HFF-Myc (cell line): ENCODE measurements at regions not wholly inside any gene's neighbourhood (a gene's known extent, or its start where the extent isn't known, plus 50 kb on each side); places are given as distances from the start of the nearest gene placed in this dataset.
"Not testable (repeated sequence)": the region's sequence is repeated elsewhere in the genome, so short reads cannot be mapped to it uniquely, and the experiment has no call there.

Experiments
- DNase-seq: peaks from one replicate; pipeline ENCODE4 v3.0.0-alpha.2; 2011; ENCODE audit warnings: low read depth; ENCODE audit errors: extremely low read depth
- H3K4me3 ChIP-seq: replicated peaks from 2 replicates; pipeline ENCODE4 v1.5.1; 2011; ENCODE audit warnings: low read depth, mild to moderate bottlenecking, control low read depth, low read length
- CTCF ChIP-seq: IDR thresholded peaks from 2 replicates; pipeline ENCODE4 v1.5.1; 2012; ENCODE audit warnings: mild to moderate bottlenecking, low read depth, low read length, control low read depth; ENCODE audit errors: missing control alignments

- no peak overlapping the region for H3K4me3 ChIP-seq
- no peak for TF ChIP-seq CTCF
- no peak for DNase-seq
Measured at GRCh38 chr6:14888575-14889000, 357.3 kb upstream of the JARID2 start.

- DNase-seq = no peak
- H3K4me3 ChIP-seq = no peak overlapping the region
- TF ChIP-seq CTCF = no peak
Measured at GRCh38 chr6:14889188-14889587, 356.7 kb upstream of the JARID2 start.

- no peak for DNase-seq
- no peak overlapping the region for H3K4me3 ChIP-seq
- no peak for TF ChIP-seq CTCF
Measured at GRCh38 chr6:14889611-14890593, 356.0 kb upstream of the JARID2 start.

GRCh38 chr6:14891820-14892375 is 354.0 kb upstream of the JARID2 start:
- H3K4me3 ChIP-seq, DNase-seq: not testable (repeated sequence)

- TF ChIP-seq CTCF = no peak
- DNase-seq = no peak
- H3K4me3 ChIP-seq = no peak overlapping the region
Measured at GRCh38 chr6:14894105-14894504, 351.8 kb upstream of the JARID2 start.

- DNase-seq = no peak
- H3K4me3 ChIP-seq = no peak overlapping the region
- TF ChIP-seq CTCF = no peak
Measured at GRCh38 chr6:14896475-14896874, 349.4 kb upstream of the JARID2 start.

GRCh38 chr6:14897831-14898230 is 348.0 kb upstream of the JARID2 start:
- no peak for DNase-seq
- no peak overlapping the region for H3K4me3 ChIP-seq
- TF ChIP-seq CTCF = no peak

GRCh38 chr6:14899441-14899840 is 346.4 kb upstream of the JARID2 start:
- DNase-seq, H3K4me3 ChIP-seq: not testable (repeated sequence)
